Coronary artery (tissue), 2 donors: ENCODE measurements at regions not wholly inside any gene's neighbourhood (a gene's known extent, or its start where the extent isn't known, plus 50 kb on each side); places are given as distances from the start of the nearest gene placed in this dataset.

Source experiments
- DNase-seq: peaks from one replicate; pipeline ENCODE4 v3.0.0-alpha.2; 2017; ENCODE audit warnings: low spot score
- H3K27ac ChIP-seq, 2 donors: fragments of 200-600 bp; sonication (generic); one replicate each; pipeline ENCODE4 v1.5.1; 2016 to 2019
- H3K4me3 ChIP-seq: fragments of 200-600 bp; sonication (generic); 2 replicates; pipeline ENCODE4 v1.5.1; 2016; ENCODE audit warnings: mild to moderate bottlenecking, moderate library complexity
- TF ChIP-seq, protein P1 (sequence below): fragments of 200-600 bp; sonication (generic); IDR thresholded peaks from one replicate; pipeline ENCODE4 v1.5.1; 2019; ENCODE audit warnings: antibody characterized with exemption

DNA sequence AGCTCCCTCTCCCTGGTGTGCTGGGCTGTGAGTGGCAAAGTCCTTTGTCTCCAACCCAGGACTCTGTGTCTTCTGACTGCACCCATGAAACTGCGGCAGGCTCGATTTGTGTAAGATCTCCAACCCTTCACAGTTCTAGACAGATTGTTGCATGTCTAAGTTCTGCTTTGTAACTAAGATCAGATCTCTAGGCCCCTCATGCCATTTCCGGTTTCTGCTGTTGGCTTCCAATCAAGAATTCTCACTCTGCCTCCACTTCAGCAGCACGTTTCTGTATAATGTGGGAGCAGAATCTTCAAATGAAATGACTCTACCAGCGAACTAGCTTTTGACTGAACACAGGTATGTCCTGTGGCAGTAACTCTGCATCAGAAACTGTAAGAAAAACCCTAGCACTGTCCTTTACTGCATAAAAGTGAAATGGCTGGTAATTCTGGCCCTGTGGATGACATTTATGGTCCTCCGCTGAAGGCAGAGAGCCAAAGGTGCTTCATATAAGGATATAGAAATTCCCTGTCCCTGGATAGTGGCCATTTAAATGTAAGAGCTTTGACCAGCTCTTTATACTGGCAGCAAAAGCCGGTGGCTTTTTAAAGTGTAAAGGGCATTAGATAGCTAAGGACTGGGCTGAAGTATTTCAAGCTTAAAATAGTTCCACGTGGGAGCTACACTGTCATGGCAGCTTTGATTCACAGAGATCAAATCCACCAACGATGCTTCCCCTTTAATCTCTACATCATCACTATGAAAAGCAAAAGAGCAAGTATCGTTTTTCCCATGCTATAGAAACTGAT lies 319.0 kb upstream of the CDH6 start:
- Histone ChIP-seq H3K27ac (no peak overlapping the region), H3K4me3 (no peak overlapping the region)
- DNase-seq: no peak
- TF ChIP-seq, protein P1, sequence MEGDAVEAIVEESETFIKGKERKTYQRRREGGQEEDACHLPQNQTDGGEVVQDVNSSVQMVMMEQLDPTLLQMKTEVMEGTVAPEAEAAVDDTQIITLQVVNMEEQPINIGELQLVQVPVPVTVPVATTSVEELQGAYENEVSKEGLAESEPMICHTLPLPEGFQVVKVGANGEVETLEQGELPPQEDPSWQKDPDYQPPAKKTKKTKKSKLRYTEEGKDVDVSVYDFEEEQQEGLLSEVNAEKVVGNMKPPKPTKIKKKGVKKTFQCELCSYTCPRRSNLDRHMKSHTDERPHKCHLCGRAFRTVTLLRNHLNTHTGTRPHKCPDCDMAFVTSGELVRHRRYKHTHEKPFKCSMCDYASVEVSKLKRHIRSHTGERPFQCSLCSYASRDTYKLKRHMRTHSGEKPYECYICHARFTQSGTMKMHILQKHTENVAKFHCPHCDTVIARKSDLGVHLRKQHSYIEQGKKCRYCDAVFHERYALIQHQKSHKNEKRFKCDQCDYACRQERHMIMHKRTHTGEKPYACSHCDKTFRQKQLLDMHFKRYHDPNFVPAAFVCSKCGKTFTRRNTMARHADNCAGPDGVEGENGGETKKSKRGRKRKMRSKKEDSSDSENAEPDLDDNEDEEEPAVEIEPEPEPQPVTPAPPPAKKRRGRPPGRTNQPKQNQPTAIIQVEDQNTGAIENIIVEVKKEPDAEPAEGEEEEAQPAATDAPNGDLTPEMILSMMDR: no peak

DNA sequence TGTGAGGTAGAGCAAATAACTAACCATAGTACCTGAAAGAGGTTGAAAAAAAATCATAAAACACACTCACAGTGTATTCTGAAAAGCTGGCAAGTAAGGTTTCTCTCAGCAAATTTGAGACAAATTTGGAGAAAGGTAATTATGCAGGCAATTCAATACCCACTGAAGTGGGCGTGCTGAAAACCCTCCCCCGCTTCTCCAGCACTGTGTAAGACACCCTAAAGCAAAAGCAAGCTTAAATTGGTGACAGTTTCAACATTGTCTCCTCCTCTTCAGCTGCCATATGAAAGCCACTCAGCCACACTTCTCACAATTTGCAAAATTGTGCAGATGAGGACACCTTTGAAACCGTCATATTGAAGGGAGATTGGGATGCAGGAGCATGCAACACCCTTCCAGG lies 322.3 kb upstream of the CDH6 start:
- no peak for DNase-seq
- Histone ChIP-seq H3K27ac (no peak overlapping the region), H3K4me3 (no peak overlapping the region)
- TF ChIP-seq, protein P1: no peak

DNA sequence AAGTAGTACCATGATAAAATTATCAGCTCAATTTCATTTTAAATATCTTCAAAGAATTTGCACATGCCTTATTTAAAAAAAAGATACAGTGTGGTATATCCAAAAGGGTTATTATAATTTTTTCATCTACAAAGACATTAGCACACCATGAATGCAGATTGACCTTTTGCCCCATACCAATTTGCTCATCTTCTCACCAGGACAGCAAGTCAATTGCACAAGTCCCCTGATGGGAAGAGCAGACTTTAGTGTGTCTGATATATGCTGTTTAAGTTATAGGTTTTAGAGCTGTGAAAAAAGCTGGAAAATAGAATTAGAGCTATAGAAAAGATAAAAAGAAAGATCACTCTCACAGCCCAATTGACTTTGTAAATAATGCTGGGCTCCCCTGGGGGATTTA lies 325.8 kb upstream of the CDH6 start:
- DNase-seq: no peak
- Histone ChIP-seq H3K27ac (no peak overlapping the region), H3K4me3 (no peak overlapping the region)
- TF ChIP-seq, protein P1: no peak

DNA sequence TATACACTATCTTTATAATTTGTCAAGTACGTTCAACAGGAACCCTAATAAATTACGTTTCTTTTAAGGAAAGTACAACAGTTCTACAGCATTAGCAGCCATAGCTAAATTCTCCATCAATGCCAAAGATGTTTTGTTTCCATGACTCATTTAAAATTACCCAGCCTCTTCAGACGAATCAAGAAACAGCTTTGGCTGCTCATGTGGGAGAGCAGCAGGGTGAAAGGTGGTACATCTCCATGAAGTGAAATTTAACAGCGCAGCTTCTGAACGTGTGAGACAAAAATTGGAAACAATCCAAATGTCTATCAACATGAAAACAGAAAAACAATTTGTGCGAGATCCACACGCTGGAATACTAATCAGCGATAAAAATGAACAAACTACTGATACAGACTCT lies 327.3 kb upstream of the CDH6 start:
- no peak overlapping the region for H3K27ac ChIP-seq
- no peak for DNase-seq
- H3K4me3 ChIP-seq: no peak overlapping the region
- TF ChIP-seq, protein P1: no peak

DNA sequence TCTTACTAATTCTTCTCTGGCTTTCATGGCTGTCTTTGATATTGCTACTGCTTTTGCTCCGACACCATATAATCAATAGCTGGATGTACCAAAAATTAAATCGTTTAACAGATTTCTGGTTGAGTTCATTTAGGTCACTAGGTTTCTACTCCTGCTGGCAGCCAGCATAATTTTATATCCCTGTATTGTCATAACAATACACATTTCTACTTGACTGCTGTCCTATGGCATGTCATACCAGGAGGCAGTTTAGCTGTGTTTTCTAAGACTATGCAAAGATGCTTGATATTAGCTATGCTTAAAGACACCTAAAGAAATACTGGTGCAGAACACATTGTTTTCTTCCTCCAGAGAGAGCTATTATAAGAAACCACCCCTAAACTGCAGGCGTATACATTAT lies 337.2 kb upstream of the CDH6 start:
- Histone ChIP-seq H3K27ac (no peak overlapping the region), H3K4me3 (no peak overlapping the region)
- TF ChIP-seq, protein P1: no peak
- DNase-seq: no peak

DNA sequence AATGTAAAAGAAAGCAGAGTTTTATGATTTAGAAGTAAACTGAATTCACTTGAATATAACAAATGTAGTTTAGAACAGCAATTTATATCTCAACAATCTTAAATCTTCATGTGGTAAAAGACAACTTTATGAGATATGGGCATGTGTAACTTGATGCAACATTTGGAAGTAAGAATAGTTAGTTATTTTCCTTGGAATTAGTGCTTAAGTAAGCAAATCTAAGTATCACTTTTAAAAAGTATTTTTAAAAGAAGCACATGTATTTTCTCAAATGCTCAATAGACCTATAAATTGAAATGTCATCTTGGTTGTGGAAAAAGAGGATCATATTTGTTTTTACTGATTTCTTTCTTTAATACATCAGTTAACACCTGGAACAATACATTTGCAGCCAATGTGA lies 340.3 kb upstream of the CDH6 start:
- TF ChIP-seq, protein P1: no peak
- DNase-seq: no peak
- H3K4me3 ChIP-seq: no peak overlapping the region
- H3K27ac ChIP-seq: no peak overlapping the region

DNA sequence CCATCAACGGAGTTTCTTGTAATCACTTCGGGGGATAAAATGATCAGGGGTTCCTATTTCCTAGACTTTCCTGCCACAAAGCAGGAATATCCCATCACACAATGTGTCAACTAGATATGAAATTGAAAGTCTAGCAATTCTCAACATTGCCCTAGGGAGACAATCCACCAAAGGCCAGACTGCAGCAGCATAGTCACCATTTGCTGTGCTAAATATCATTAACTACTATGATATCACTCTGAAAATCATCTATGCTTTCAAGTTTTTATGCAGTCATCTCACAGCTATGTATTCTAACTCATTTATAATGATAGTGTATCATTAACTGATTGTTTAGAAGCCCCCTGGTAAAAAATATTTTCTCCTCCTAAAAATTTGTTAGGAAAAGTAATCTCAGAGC lies 342.6 kb upstream of the CDH6 start:
- no peak for DNase-seq
- H3K27ac ChIP-seq: no peak overlapping the region
- TF ChIP-seq, protein P1: no peak
- no peak overlapping the region for H3K4me3 ChIP-seq
